Transverse colon (tissue), 4 donors: ENCODE measurements at regions not wholly inside any gene's neighbourhood (a gene's known extent, or its start where the extent isn't known, plus 50 kb on each side); places are given as distances from the start of the nearest gene placed in this dataset.

ENCODE experiments used
- DNase-seq: peaks from one replicate; pipeline ENCODE4 v3.0.0-alpha.2; 2019
- H3K27ac ChIP-seq, 4 donors: fragments of 200-600 bp; sonication (generic); 2 replicates each; pipeline ENCODE4 v1.5.1; 2016 to 2018; ENCODE audit warnings: inconsistent platforms in 4 of 4
- H3K27me3 ChIP-seq: fragments of 200-600 bp; sonication (generic); 2 replicates; pipeline ENCODE4 v1.5.1; 2017; ENCODE audit warnings: inconsistent platforms
- H3K36me3 ChIP-seq, 4 donors: fragments of 200-600 bp; sonication (generic); 2 replicates each; pipeline ENCODE4 v1.5.1; 2017 to 2019; ENCODE audit warnings: inconsistent platforms in 4 of 4
- H3K4me1 ChIP-seq, 4 donors: fragments of 200-600 bp; sonication (generic); 2 replicates each; pipeline ENCODE4 v1.5.1; 2017 to 2020; ENCODE audit warnings: inconsistent platforms in 4 of 4
- H3K4me3 ChIP-seq, 4 donors: fragments of 200-600 bp; sonication (generic); 1 replicate in 1 of 4; 2 replicates in 3 of 4; pipeline versions ENCODE4 v1.5.1 to v1.6.1; 2017 to 2019; ENCODE audit warnings: inconsistent platforms in 4 of 4
- H3K9me3 ChIP-seq, 2 donors: fragments of 200-600 bp; sonication (generic); 2 replicates each; pipeline ENCODE4 v1.5.1; 2017 to 2019; ENCODE audit warnings: inconsistent platforms in 2 of 2
- CTCF ChIP-seq, 5 experiments: fragments of 200-600 bp in 3 of 5; fragments of 450-650 bp in 2 of 5; sonication (generic) in 3 of 5; IDR thresholded peaks; 1 replicate in 2 of 5; 2 replicates in 3 of 5; pipeline ENCODE4 v1.5.1; 2016 to 2017; ENCODE audit warnings: antibody characterized with exemption in 5 of 5, inconsistent platforms in 3 of 5, mild to moderate bottlenecking in 2 of 5, moderate library complexity in 1 of 5
- EP300 ChIP-seq: sonication (generic); formaldehyde crosslinking; IDR thresholded peaks from one replicate; pipeline ENCODE4 v1.6.1; 2017; ENCODE audit warnings: antibody characterized with exemption, low read depth
- POLR2A ChIP-seq: fragments of 450-650 bp; IDR thresholded peaks from one replicate; pipeline ENCODE4 v1.6.1; 2016; ENCODE audit warnings: antibody characterized with exemption, mild to moderate bottlenecking, moderate library complexity
- POLR2AphosphoS5 ChIP-seq, 3 donors: sonication (generic); formaldehyde crosslinking; IDR thresholded peaks; one replicate each; pipeline ENCODE4 v1.6.1; 2016; ENCODE audit warnings: antibody characterized with exemption in 3 of 3
- WGBS, 2 donors: methylation state at CpG; one replicate each; pipeline ENCODE4 v1.1.5; 2018; ENCODE audit warnings: low coverage in 1 of 2; 5-methylcytosine and 5-hydroxymethylcytosine counted together
- in situ Hi-C, 4 donors: fragments of 200-750 bp; cut with MboI; loops; one replicate each; pipeline versions ENCODE4 v1.15.0 to v1.15.1; 2017; ENCODE audit warnings: low sequenced_read_pairs in 3 of 4, low pct_ligation_motif_present in 1 of 4, low pct_unique_long_range_greater_than_20kb in 1 of 4
- intact Hi-C: fragments of 100-400 bp; cut with DNase I; formaldehyde crosslinking; loops from one replicate; pipeline ENCODE4 v1.15.1; 2023; ENCODE audit warnings: low total_unique reads

GRCh38 chr12:98146487-98146886 lies 368.9 kb upstream of the TMPO start:
- Histone ChIP-seq H3K4me3 (no peak overlapping the region), H3K4me1 (no peaks in the 10 kb centered on the region), H3K27ac (no peak overlapping the region), H3K36me3 (no peaks in the 10 kb centered on the region), H3K27me3 (no peaks in the 10 kb centered on the region), H3K9me3 (no peaks in the 10 kb centered on the region)
- no peak for TF ChIP-seq EP300
- TF ChIP-seq CTCF (IDR thresholded peaks at IDR 0.05), result no peak
- no peak for TF ChIP-seq POLR2AphosphoS5 (IDR thresholded peaks at IDR 0.05)
- no peak for TF ChIP-seq POLR2A
- in situ Hi-C loops (no loop called here), intact Hi-C loops (no loop called here)
- 58 to 91% methylated on average over 4 of the region's 4 CpGs for WGBS, 2 donors
- DNase-seq, result no peak

- Histone ChIP-seq H3K4me3 (no peak overlapping the region), H3K9me3 (no peaks in the 10 kb centered on the region), H3K27me3 (no peaks in the 10 kb centered on the region), H3K36me3 (no peaks in the 10 kb centered on the region), H3K27ac (no peak overlapping the region), H3K4me1 (no peaks in the 10 kb centered on the region)
- DNase-seq, result no peak
- intact Hi-C loops (no loop called here), in situ Hi-C loops (no loop called here)
- no peak for TF ChIP-seq EP300
- no peak for TF ChIP-seq POLR2A
- no peak for TF ChIP-seq CTCF (IDR thresholded peaks at IDR 0.05)
- no peak for TF ChIP-seq POLR2AphosphoS5 (IDR thresholded peaks at IDR 0.05)
These were observed 366.1 kb upstream of the TMPO start for GRCh38 chr12:98149270-98149669.

GRCh38 chr12:98149691-98150210 lies 365.6 kb upstream of the TMPO start:
- no peak for TF ChIP-seq POLR2A
- no peak for TF ChIP-seq EP300
- no peak for TF ChIP-seq POLR2AphosphoS5 (IDR thresholded peaks at IDR 0.05)
- Histone ChIP-seq H3K27ac (no peak overlapping the region), H3K4me1 (no peaks in the 10 kb centered on the region), H3K4me3 (no peak overlapping the region), H3K27me3 (no peaks in the 10 kb centered on the region), H3K9me3 (no peaks in the 10 kb centered on the region), H3K36me3 (no peaks in the 10 kb centered on the region)
- intact Hi-C loops, result no loop called here
- WGBS, 2 donors, result 62 to 88% methylated on average over 3 to 4 of the region's 4 CpGs
- in situ Hi-C loops, result no loop called here
- no peak for DNase-seq

- Histone ChIP-seq H3K4me1 (no peaks in the 10 kb centered on the region), H3K27me3 (no peaks in the 10 kb centered on the region), H3K27ac (no peak overlapping the region), H3K9me3 (no peaks in the 10 kb centered on the region), H3K4me3 (no peak overlapping the region), H3K36me3 (no peaks in the 10 kb centered on the region)
- no peak for DNase-seq
- in situ Hi-C loops (no loop called here), intact Hi-C loops (no loop called here)
- TF ChIP-seq CTCF (IDR thresholded peaks at IDR 0.05), result no peak
- TF ChIP-seq EP300, result no peak
- no peak for TF ChIP-seq POLR2A
- no peak for TF ChIP-seq POLR2AphosphoS5 (IDR thresholded peaks at IDR 0.05)
- WGBS, 2 donors, result 56 to 61% methylated on average over 4 of the region's 4 CpGs
These were observed 364.2 kb upstream of the TMPO start for GRCh38 chr12:98151105-98151590.

- WGBS, 2 donors, result 65% methylated on average over 1 of the region's 1 CpG; no CpG with 5 or more reads in 1 of the 2 donors
- H3K27ac ChIP-seq, result no peak overlapping the region
- no peak overlapping the region for H3K4me3 ChIP-seq
- H3K4me1 ChIP-seq, result no peaks in the 10 kb centered on the region
- DNase-seq, result no peak
- H3K27me3 ChIP-seq, result no peaks in the 10 kb centered on the region
- intact Hi-C loops, result no loop called here
- in situ Hi-C loops, result no loop called here
- TF ChIP-seq EP300 (no peak), POLR2A (no peak), CTCF (IDR thresholded peaks at IDR 0.05) (no peak), POLR2AphosphoS5 (IDR thresholded peaks at IDR 0.05) (no peak)
- no peaks in the 10 kb centered on the region for H3K36me3 ChIP-seq
- no peaks in the 10 kb centered on the region for H3K9me3 ChIP-seq
These were observed 363.4 kb upstream of the TMPO start for GRCh38 chr12:98151984-98152383.
